ENCODE measurements at regions not wholly inside any gene's neighbourhood (a gene's known extent, or its start where the extent isn't known, plus 50 kb on each side); places are given as distances from the start of the nearest gene placed in this dataset.

- DNase-seq (ENCODE audit: low spot score), result no peak
Observed at GRCh38 chr15:95832668-95833067, 497.8 kb upstream of the NR2F2 start.

- no peak for DNase-seq (ENCODE audit: low spot score)
Observed at GRCh38 chr15:95834028-95834804, 496.3 kb upstream of the NR2F2 start.

- no peak for DNase-seq (ENCODE audit: low spot score)
Observed at GRCh38 chr15:95836536-95836935, 494.0 kb upstream of the NR2F2 start.

- DNase-seq (ENCODE audit: low spot score), result no peak
Observed at GRCh38 chr15:95837341-95838004, 493.0 kb upstream of the NR2F2 start.

- DNase-seq (ENCODE audit: low spot score), result no peak
Observed at GRCh38 chr15:95839367-95839782, 491.1 kb upstream of the NR2F2 start.

- DNase-seq (ENCODE audit: low spot score), result no peak
Observed at GRCh38 chr15:95840004-95840403, 490.5 kb upstream of the NR2F2 start.

GRCh38 chr15:95840855-95841254, 489.6 kb upstream of the NR2F2 start:
- DNase-seq (ENCODE audit: low spot score), result no peak

- no peak for DNase-seq (ENCODE audit: low spot score)
Observed at GRCh38 chr15:95842576-95842975, 487.9 kb upstream of the NR2F2 start.

GRCh38 chr15:95843241-95843910, 487.1 kb upstream of the NR2F2 start:
- DNase-seq (ENCODE audit: low spot score), result peak; percentile 13

GRCh38 chr15:95845862-95846515, 484.5 kb upstream of the NR2F2 start:
- peak; percentile 6 for DNase-seq (ENCODE audit: low spot score)

GRCh38 chr15:95848126-95848525, 482.4 kb upstream of the NR2F2 start:
- DNase-seq (ENCODE audit: low spot score), result no peak

GRCh38 chr15:95850837-95851236, 479.7 kb upstream of the NR2F2 start:
- no peak for DNase-seq (ENCODE audit: low spot score)

GRCh38 chr15:95853350-95853749, 477.1 kb upstream of the NR2F2 start:
- DNase-seq (ENCODE audit: low spot score), result no peak

GRCh38 chr15:95857124-95857757, 473.3 kb upstream of the NR2F2 start:
- no peak for DNase-seq (ENCODE audit: low spot score)

GRCh38 chr15:95857758-95858157, 472.7 kb upstream of the NR2F2 start:
- no peak for DNase-seq (ENCODE audit: low spot score)

GRCh38 chr15:95860406-95860805, 470.1 kb upstream of the NR2F2 start:
- no peak for DNase-seq (ENCODE audit: low spot score)

GRCh38 chr15:95864467-95864886, 466.0 kb upstream of the NR2F2 start:
- no peak for DNase-seq (ENCODE audit: low spot score)

- DNase-seq (ENCODE audit: low spot score), result no peak
Observed at GRCh38 chr15:95865330-95865739, 465.2 kb upstream of the NR2F2 start.

GRCh38 chr15:95866711-95867440, 463.6 kb upstream of the NR2F2 start:
- no peak for DNase-seq (ENCODE audit: low spot score)

GRCh38 chr15:95868450-95868849, 462.1 kb upstream of the NR2F2 start:
- DNase-seq (ENCODE audit: low spot score), result no peak

- no peak for DNase-seq (ENCODE audit: low spot score)
Observed at GRCh38 chr15:95868970-95869369, 461.5 kb upstream of the NR2F2 start.
